A673 (cell line): ENCODE measurements at regions not wholly inside any gene's neighbourhood (a gene's known extent, or its start where the extent isn't known, plus 50 kb on each side); places are given as distances from the start of the nearest gene placed in this dataset.

Experiments
- BruUV-seq: library from RNA; stranded (reverse); fragments of 400-500 nt; replicated peaks from 2 replicates; lab custom pipeline; 2021; lab: Mats Ljungman, UMichigan
- CTCF ChIA-PET: fragments of 300-600 bp; sonication (Branson Sonifier 250); formaldehyde crosslinking; loops from one replicate; lab custom pipeline; 2022; ENCODE audit warnings: antibody characterized with exemption; lab: Charles Lee
- POLR2A ChIA-PET: fragments of 300-600 bp; sonication (Branson Sonifier 250); formaldehyde crosslinking; loops from one replicate; lab custom pipeline; 2022; ENCODE audit warnings: antibody characterized with exemption; ENCODE audit not compliant: low non-redundant PET; lab: Charles Lee
- DNase-seq: peaks from one replicate; pipeline ENCODE4 v3.0.0-alpha.2; 2015; ENCODE audit warnings: low spot score
- H3K27ac ChIP-seq: fragments of 200-600 bp; sonication (generic); 2 replicates; pipeline ENCODE4 v1.5.1; 2016; ENCODE audit warnings: mixed run types, low read depth, mild to moderate bottlenecking, mixed read lengths, antibody characterized with exemption, low read length; ENCODE audit not compliant: poor library complexity, severe bottlenecking
- H3K27me3 ChIP-seq: fragments of 200-600 bp; sonication (generic); replicated peaks from 2 replicates; pipeline ENCODE4 v1.6.1; 2017; ENCODE audit warnings: mixed run types, low read depth, mild to moderate bottlenecking, mixed read lengths, antibody characterized with exemption, low read length; ENCODE audit not compliant: insufficient read depth, poor library complexity
- H3K36me3 ChIP-seq: fragments of 200-600 bp; sonication (generic); 2 replicates; pipeline ENCODE4 v1.6.1; 2016; ENCODE audit warnings: mixed run types, mild to moderate bottlenecking, mixed read lengths, antibody characterized with exemption, low read length; ENCODE audit not compliant: insufficient read depth, poor library complexity, severe bottlenecking
- H3K4me1 ChIP-seq: fragments of 200-600 bp; sonication (generic); 2 replicates; pipeline ENCODE4 v1.6.1; 2017; ENCODE audit warnings: mixed run types, mild to moderate bottlenecking, mixed read lengths, antibody characterized with exemption, low read length; ENCODE audit not compliant: insufficient read depth, poor library complexity, severe bottlenecking
- H3K4me3 ChIP-seq: fragments of 200-600 bp; sonication (generic); 2 replicates; pipeline ENCODE4 v1.5.1; 2016; ENCODE audit warnings: low read depth, mixed run types, mild to moderate bottlenecking, mixed read lengths, low read length; ENCODE audit not compliant: poor library complexity, severe bottlenecking
- H3K9me3 ChIP-seq: fragments of 200-600 bp; sonication (generic); 2 replicates; pipeline ENCODE4 v1.6.1; 2016; ENCODE audit warnings: mixed run types, low read depth, mild to moderate bottlenecking, mixed read lengths, antibody characterized with exemption, low read length; ENCODE audit not compliant: poor library complexity, severe bottlenecking
- EZH2 ChIP-seq: fragments of 200-600 bp; sonication (generic); IDR thresholded peaks from 2 replicates; pipeline ENCODE4 v1.6.1; 2017; ENCODE audit warnings: borderline replicate concordance, low read depth, mild to moderate bottlenecking, mixed read lengths, antibody characterized with exemption, low read length; ENCODE audit not compliant: poor library complexity, severe bottlenecking
- intact Hi-C: fragments of 100-400 bp; cut with micrococcal nuclease; formaldehyde crosslinking; loops from one replicate; pipeline ENCODE4 v1.10.0; 2022; ENCODE audit not compliant: unreplicated experiment
- TF ChIP-seq, protein P1 (sequence below): fragments of 300-800, 200-600 bp; sonication (generic); conservative IDR thresholded peaks from 2 replicates; pipeline ENCODE4 v1.5.1; 2017; ENCODE audit warnings: low read depth, mild to moderate bottlenecking, antibody characterized with exemption, low read length, moderate library complexity, mixed read lengths

DNA sequence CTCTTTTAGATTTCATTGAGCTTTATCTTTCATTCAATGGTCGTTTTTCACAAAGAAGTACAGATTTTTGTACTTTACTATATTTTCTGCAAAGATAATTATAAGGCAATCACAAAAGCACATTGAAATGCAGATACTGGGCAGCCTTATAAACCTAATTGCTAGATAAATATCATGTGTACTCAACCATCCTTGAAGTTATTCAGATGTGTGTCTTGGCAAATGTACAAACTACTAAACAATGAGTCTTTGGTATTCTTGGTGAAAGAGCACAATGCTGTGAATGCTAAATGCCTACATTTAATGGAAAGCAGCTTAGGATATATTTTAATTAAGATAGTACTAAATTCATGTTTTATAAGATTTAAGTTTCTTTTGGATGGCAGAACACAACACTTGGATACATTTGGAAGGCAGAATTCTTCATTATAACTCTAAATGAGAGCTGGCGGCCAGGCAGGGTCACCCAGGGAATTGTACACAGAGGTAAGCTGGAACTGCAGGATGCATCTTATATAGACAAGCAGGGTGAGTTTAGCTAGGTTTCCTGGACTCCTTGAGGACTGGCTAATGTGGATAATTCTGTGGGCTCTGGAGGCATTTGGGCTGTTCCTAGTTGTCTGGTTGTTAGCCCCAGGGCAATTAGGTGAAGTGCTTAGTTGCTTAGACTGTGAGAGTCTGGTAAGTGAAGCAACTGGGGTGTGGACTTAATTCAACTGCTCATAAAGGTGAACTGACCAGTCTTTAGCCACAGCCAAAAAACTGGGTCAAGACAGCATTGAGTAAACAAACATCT lies 286.6 kb downstream of the PCDH20 start:
- POLR2A ChIA-PET: no interaction called here
- Histone ChIP-seq H3K27me3 (no peaks in the 10 kb centered on the region), H3K36me3 (no peaks in the 10 kb centered on the region), H3K9me3 (no peaks in the 10 kb centered on the region), H3K27ac (no peak overlapping the region), H3K4me3 (no peak overlapping the region), H3K4me1 (peaks cover 7% of the 10 kb centered on the region)
- CTCF ChIA-PET: no interaction called here
- peak; percentile 33 for DNase-seq
- TF ChIP-seq, protein P1, sequence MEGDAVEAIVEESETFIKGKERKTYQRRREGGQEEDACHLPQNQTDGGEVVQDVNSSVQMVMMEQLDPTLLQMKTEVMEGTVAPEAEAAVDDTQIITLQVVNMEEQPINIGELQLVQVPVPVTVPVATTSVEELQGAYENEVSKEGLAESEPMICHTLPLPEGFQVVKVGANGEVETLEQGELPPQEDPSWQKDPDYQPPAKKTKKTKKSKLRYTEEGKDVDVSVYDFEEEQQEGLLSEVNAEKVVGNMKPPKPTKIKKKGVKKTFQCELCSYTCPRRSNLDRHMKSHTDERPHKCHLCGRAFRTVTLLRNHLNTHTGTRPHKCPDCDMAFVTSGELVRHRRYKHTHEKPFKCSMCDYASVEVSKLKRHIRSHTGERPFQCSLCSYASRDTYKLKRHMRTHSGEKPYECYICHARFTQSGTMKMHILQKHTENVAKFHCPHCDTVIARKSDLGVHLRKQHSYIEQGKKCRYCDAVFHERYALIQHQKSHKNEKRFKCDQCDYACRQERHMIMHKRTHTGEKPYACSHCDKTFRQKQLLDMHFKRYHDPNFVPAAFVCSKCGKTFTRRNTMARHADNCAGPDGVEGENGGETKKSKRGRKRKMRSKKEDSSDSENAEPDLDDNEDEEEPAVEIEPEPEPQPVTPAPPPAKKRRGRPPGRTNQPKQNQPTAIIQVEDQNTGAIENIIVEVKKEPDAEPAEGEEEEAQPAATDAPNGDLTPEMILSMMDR: no peak
- TF ChIP-seq EZH2: no peak
- intact Hi-C loops: loop anchor here (5.0 kb wide), 2 partner anchors 283 to 828 kb away; no protein-coding TSS in a partner anchor
- BruUV-seq: no TSS peak

GRCh38 chr13:61123538-61124289 lies 291.9 kb downstream of the PCDH20 start:
- H3K27me3 ChIP-seq: no peaks in the 10 kb centered on the region
- H3K27ac ChIP-seq: no peak overlapping the region
- H3K4me1 ChIP-seq: peaks cover 2% of the 10 kb centered on the region
- TF ChIP-seq, protein P1: no peak
- ChIA-PET CTCF (interaction anchor here (0.6 kb wide), 1 partner anchor 137 kb away, joined by 3 read pairs; no protein-coding TSS in a partner anchor), POLR2A (no interaction called here)
- no TSS peak for BruUV-seq
- intact Hi-C loops: loop anchor here (2.0 kb wide), 1 partner anchor 129 kb away; no protein-coding TSS in a partner anchor
- H3K36me3 ChIP-seq: no peaks in the 10 kb centered on the region
- no peak overlapping the region for H3K4me3 ChIP-seq
- no peak for DNase-seq
- no peaks in the 10 kb centered on the region for H3K9me3 ChIP-seq

- no peak for DNase-seq
- H3K27me3 ChIP-seq: no peaks in the 10 kb centered on the region
- no peaks in the 10 kb centered on the region for H3K9me3 ChIP-seq
- H3K36me3 ChIP-seq: no peaks in the 10 kb centered on the region
- intact Hi-C loops: no loop called here
- H3K27ac ChIP-seq: no peak overlapping the region
- TF ChIP-seq EZH2: no peak
- TF ChIP-seq, protein P1: no peak
- no peak overlapping the region for H3K4me3 ChIP-seq
- CTCF ChIA-PET: no interaction called here
- BruUV-seq: no TSS peak
- H3K4me1 ChIP-seq: peaks cover 20% of the 10 kb centered on the region
- POLR2A ChIA-PET: no interaction called here
Measured at GRCh38 chr13:61113140-61113658, 302.4 kb downstream of the PCDH20 start.
